T-helper 1 cell treated with Interleukin-12 subunit alpha and Interleukin-12 subunit beta and Interleukin-4 antibody, amounts not matched to agents 30 μg/mL and 1 μg/mL, for 36 hours (primary cell): ENCODE measurements at regions not wholly inside any gene's neighbourhood (a gene's known extent, or its start where the extent isn't known, plus 50 kb on each side); places are given as distances from the start of the nearest gene placed in this dataset.
"Not testable (repeated sequence)": the region's sequence is repeated elsewhere in the genome, so short reads cannot be mapped to it uniquely, and the experiment has no call there.

Experiments used
- H3K27ac Mint-ChIP-seq: one replicate; pipeline ENCODE4 v1.8.0; 2021; ENCODE audit warnings: mild to moderate bottlenecking, mixed read lengths
- H3K27me3 Mint-ChIP-seq: one replicate; pipeline ENCODE4 v1.8.0; 2021; ENCODE audit warnings: low read depth, mixed read lengths
- H3K36me3 Mint-ChIP-seq: one replicate; pipeline ENCODE4 v1.8.0; 2021; ENCODE audit warnings: low read depth, mixed read lengths
- H3K4me1 Mint-ChIP-seq: one replicate; pipeline ENCODE4 v1.8.0; 2021; ENCODE audit warnings: low read depth, mixed read lengths
- H3K4me3 Mint-ChIP-seq: one replicate; pipeline ENCODE4 v1.8.0; 2021; ENCODE audit warnings: mild to moderate bottlenecking, moderate library complexity, mixed read lengths
- H3K9me3 Mint-ChIP-seq: one replicate; pipeline ENCODE4 v1.8.0; 2021; ENCODE audit warnings: mixed read lengths

- H3K27me3 Mint-ChIP-seq: peaks cover 9% of the 10 kb centered on the region
- peaks cover 3% of the 10 kb centered on the region for H3K4me1 Mint-ChIP-seq
- no peak overlapping the region for H3K4me3 Mint-ChIP-seq
- no peak overlapping the region for H3K27ac Mint-ChIP-seq
- no peaks in the 10 kb centered on the region for H3K36me3 Mint-ChIP-seq
- H3K9me3 Mint-ChIP-seq: no peaks in the 10 kb centered on the region
Observed at GRCh38 chr9:73095425-73095824, 56.2 kb upstream of the ANXA1 start.

- H3K4me3 Mint-ChIP-seq: no peak overlapping the region
- H3K4me1 Mint-ChIP-seq: peaks cover 3% of the 10 kb centered on the region
- no peaks in the 10 kb centered on the region for H3K9me3 Mint-ChIP-seq
- H3K27me3 Mint-ChIP-seq: peaks cover 4% of the 10 kb centered on the region
- H3K27ac Mint-ChIP-seq: no peak overlapping the region
- no peaks in the 10 kb centered on the region for H3K36me3 Mint-ChIP-seq
Observed at GRCh38 chr9:73093740-73094379, 57.8 kb upstream of the ANXA1 start.

GRCh38 chr9:73093016-73093739 lies 58.5 kb upstream of the ANXA1 start:
- no peak overlapping the region for H3K27ac Mint-ChIP-seq
- H3K4me3 Mint-ChIP-seq: no peak overlapping the region
- H3K9me3 Mint-ChIP-seq: no peaks in the 10 kb centered on the region
- peaks cover 3% of the 10 kb centered on the region for H3K4me1 Mint-ChIP-seq
- H3K36me3 Mint-ChIP-seq: no peaks in the 10 kb centered on the region
- peaks cover 4% of the 10 kb centered on the region for H3K27me3 Mint-ChIP-seq

GRCh38 chr9:73091909-73092308 lies 59.8 kb upstream of the ANXA1 start:
- H3K4me3 Mint-ChIP-seq: no peak overlapping the region
- H3K27me3 Mint-ChIP-seq: peaks cover 4% of the 10 kb centered on the region
- no peaks in the 10 kb centered on the region for H3K36me3 Mint-ChIP-seq
- H3K9me3 Mint-ChIP-seq: no peaks in the 10 kb centered on the region
- no peak overlapping the region for H3K27ac Mint-ChIP-seq
- peaks cover 3% of the 10 kb centered on the region for H3K4me1 Mint-ChIP-seq

GRCh38 chr9:73090214-73090613 lies 61.5 kb upstream of the ANXA1 start:
- Mint-ChIP-seq H3K9me3 (no peaks in the 10 kb centered on the region), H3K27me3 (peaks cover 4% of the 10 kb centered on the region)

GRCh38 chr9:73089304-73089985 lies 62.2 kb upstream of the ANXA1 start:
- no peaks in the 10 kb centered on the region for H3K36me3 Mint-ChIP-seq
- peaks cover 4% of the 10 kb centered on the region for H3K27me3 Mint-ChIP-seq
- no peak overlapping the region for H3K27ac Mint-ChIP-seq
- no peaks in the 10 kb centered on the region for H3K9me3 Mint-ChIP-seq
- no peak overlapping the region for H3K4me3 Mint-ChIP-seq
- H3K4me1 Mint-ChIP-seq: peaks cover 3% of the 10 kb centered on the region

More at GRCh38 chr9:73090214-73090613, 61.5 kb upstream of the ANXA1 start:
- Mint-ChIP-seq H3K4me3 (no peak overlapping the region), H3K4me1 (peaks cover 3% of the 10 kb centered on the region), H3K36me3 (no peaks in the 10 kb centered on the region), H3K27ac (no peak overlapping the region)

GRCh38 chr9:73087876-73088275 lies 63.8 kb upstream of the ANXA1 start:
- H3K27ac Mint-ChIP-seq, H3K4me1 Mint-ChIP-seq, H3K36me3 Mint-ChIP-seq, H3K4me3 Mint-ChIP-seq, H3K9me3 Mint-ChIP-seq: not testable (repeated sequence)
- peaks cover 10% of the 10 kb centered on the region for H3K27me3 Mint-ChIP-seq

GRCh38 chr9:73083519-73083918 lies 68.1 kb upstream of the ANXA1 start:
- no peak overlapping the region for H3K27ac Mint-ChIP-seq
- H3K36me3 Mint-ChIP-seq: no peaks in the 10 kb centered on the region
- H3K27me3 Mint-ChIP-seq: peaks cover 11% of the 10 kb centered on the region
- no peak overlapping the region for H3K4me3 Mint-ChIP-seq
- no peaks in the 10 kb centered on the region for H3K4me1 Mint-ChIP-seq
- H3K9me3 Mint-ChIP-seq: no peaks in the 10 kb centered on the region

GRCh38 chr9:73081979-73082657 lies 69.5 kb upstream of the ANXA1 start:
- peaks cover 17% of the 10 kb centered on the region for H3K27me3 Mint-ChIP-seq
- no peaks in the 10 kb centered on the region for H3K9me3 Mint-ChIP-seq
- H3K36me3 Mint-ChIP-seq: no peaks in the 10 kb centered on the region
- no peaks in the 10 kb centered on the region for H3K4me1 Mint-ChIP-seq
- H3K27ac Mint-ChIP-seq: no peak overlapping the region
- H3K4me3 Mint-ChIP-seq: no peak overlapping the region

GRCh38 chr9:73080110-73080694 lies 71.5 kb upstream of the ANXA1 start:
- Mint-ChIP-seq H3K27me3 (peaks cover 21% of the 10 kb centered on the region), H3K4me1 (no peaks in the 10 kb centered on the region), H3K4me3 (no peak overlapping the region), H3K36me3 (no peaks in the 10 kb centered on the region), H3K27ac (no peak overlapping the region), H3K9me3 (no peaks in the 10 kb centered on the region)

GRCh38 chr9:73079326-73079725 lies 72.3 kb upstream of the ANXA1 start:
- Mint-ChIP-seq H3K27ac (no peak overlapping the region), H3K27me3 (peaks cover 19% of the 10 kb centered on the region), H3K36me3 (no peaks in the 10 kb centered on the region), H3K4me1 (no peaks in the 10 kb centered on the region), H3K4me3 (no peak overlapping the region), H3K9me3 (no peaks in the 10 kb centered on the region)

- Mint-ChIP-seq H3K4me3 (no peak overlapping the region), H3K4me1 (no peaks in the 10 kb centered on the region), H3K27ac (no peak overlapping the region), H3K36me3 (no peaks in the 10 kb centered on the region), H3K9me3 (no peaks in the 10 kb centered on the region), H3K27me3 (peaks cover 17% of the 10 kb centered on the region)
Observed at GRCh38 chr9:73077625-73078030, 74.0 kb upstream of the ANXA1 start.

- no peak overlapping the region for H3K4me3 Mint-ChIP-seq
- no peak overlapping the region for H3K27ac Mint-ChIP-seq
- H3K27me3 Mint-ChIP-seq: peaks cover 17% of the 10 kb centered on the region
- no peaks in the 10 kb centered on the region for H3K9me3 Mint-ChIP-seq
- no peaks in the 10 kb centered on the region for H3K36me3 Mint-ChIP-seq
- H3K4me1 Mint-ChIP-seq: no peaks in the 10 kb centered on the region
Observed at GRCh38 chr9:73076970-73077369, 74.7 kb upstream of the ANXA1 start.

- no peaks in the 10 kb centered on the region for H3K4me1 Mint-ChIP-seq
- no peaks in the 10 kb centered on the region for H3K9me3 Mint-ChIP-seq
- peaks cover 22% of the 10 kb centered on the region for H3K27me3 Mint-ChIP-seq
- no peaks in the 10 kb centered on the region for H3K36me3 Mint-ChIP-seq
- no peak overlapping the region for H3K27ac Mint-ChIP-seq
- H3K4me3 Mint-ChIP-seq: no peak overlapping the region
Observed at GRCh38 chr9:73074176-73074708, 77.4 kb upstream of the ANXA1 start.
